ENCODE measurements at regions not wholly inside any gene's neighbourhood (a gene's known extent, or its start where the extent isn't known, plus 50 kb on each side); places are given as distances from the start of the nearest gene placed in this dataset.

GRCh38 chr4:121551271-121551670 lies 145.5 kb downstream of the ANXA5 start:
- Histone ChIP-seq H3K4me3 (no peak overlapping the region), H3K36me3 (no peaks in the 10 kb centered on the region), H3K9me3 (no peaks in the 10 kb centered on the region), H3K4me1 (peaks cover 0 to 24% (median 3%) of the 10 kb centered on the region in 4 donors), H3K27me3 (no peaks in the 10 kb centered on the region), H3K27ac (peak overlapping the region in 2 of 4 donors; percentile 43 to 57)
- 92 to 100% methylated on average over 1 of the region's 1 CpG for WGBS, 2 donors
- TF ChIP-seq CTCF (IDR thresholded peaks at IDR 0.05) (no peak), EP300 (IDR thresholded peaks at IDR 0.05) (no peak), POLR2A (IDR thresholded peaks at IDR 0.05) (no peak)
- DNase-seq (ENCODE audit: low spot score in 2 of 2) = no peak

- Histone ChIP-seq H3K27me3 (no peaks in the 10 kb centered on the region), H3K4me1 (no peaks in the 10 kb centered on the region), H3K9me3 (no peaks in the 10 kb centered on the region), H3K27ac (no peak overlapping the region), H3K4me3 (no peak overlapping the region), H3K36me3 (no peaks in the 10 kb centered on the region)
- 35 to 52% methylated on average over 2 of the region's 2 CpGs for WGBS, 2 donors
- no peak for TF ChIP-seq EP300 (IDR thresholded peaks at IDR 0.05)
- no peak for TF ChIP-seq CTCF (IDR thresholded peaks at IDR 0.05)
- TF ChIP-seq POLR2A (IDR thresholded peaks at IDR 0.05) = no peak
- DNase-seq (ENCODE audit: low spot score in 2 of 2) = no peak
Measured at GRCh38 chr4:121541696-121542095, 155.1 kb downstream of the ANXA5 start.

GRCh38 chr4:121535351-121535750 lies 154.5 kb upstream of the QRFPR start:
- H3K4me3 ChIP-seq = no peak overlapping the region
- no peaks in the 10 kb centered on the region for H3K9me3 ChIP-seq
- TF ChIP-seq EP300 (IDR thresholded peaks at IDR 0.05) (no peak), CTCF (IDR thresholded peaks at IDR 0.05) (no peak), POLR2A (IDR thresholded peaks at IDR 0.05) (no peak)
- no peaks in the 10 kb centered on the region for H3K4me1 ChIP-seq
- H3K36me3 ChIP-seq = no peaks in the 10 kb centered on the region
- no peak overlapping the region for H3K27ac ChIP-seq
- no peak for DNase-seq (ENCODE audit: low spot score in 2 of 2)
- H3K27me3 ChIP-seq = no peaks in the 10 kb centered on the region

GRCh38 chr4:121534187-121534586 lies 153.4 kb upstream of the QRFPR start:
- 51 to 53% methylated on average over 2 of the region's 2 CpGs for WGBS, 2 donors
- Histone ChIP-seq H3K4me1 (no peaks in the 10 kb centered on the region), H3K36me3 (no peaks in the 10 kb centered on the region), H3K27me3 (no peaks in the 10 kb centered on the region), H3K4me3 (no peak overlapping the region), H3K9me3 (no peaks in the 10 kb centered on the region), H3K27ac (no peak overlapping the region)
- DNase-seq (ENCODE audit: low spot score in 2 of 2) = no peak
- TF ChIP-seq POLR2A (IDR thresholded peaks at IDR 0.05) (no peak), EP300 (IDR thresholded peaks at IDR 0.05) (no peak), CTCF (IDR thresholded peaks at IDR 0.05) (no peak)

- Histone ChIP-seq H3K27me3 (no peaks in the 10 kb centered on the region), H3K4me1 (no peaks in the 10 kb centered on the region), H3K9me3 (no peaks in the 10 kb centered on the region), H3K27ac (no peak overlapping the region), H3K36me3 (no peaks in the 10 kb centered on the region), H3K4me3 (no peak overlapping the region)
- DNase-seq (ENCODE audit: low spot score in 2 of 2) = no peak
- TF ChIP-seq POLR2A (IDR thresholded peaks at IDR 0.05) (no peak), CTCF (IDR thresholded peaks at IDR 0.05) (no peak), EP300 (IDR thresholded peaks at IDR 0.05) (no peak)
- WGBS, 2 donors = 90 to 92% methylated on average over 3 of the region's 3 CpGs
Measured at GRCh38 chr4:121526509-121526908, 145.7 kb upstream of the QRFPR start.
